Mesenchymal stem cell (in vitro differentiated cells and primary cell): ENCODE measurements at regions not wholly inside any gene's neighbourhood (a gene's known extent, or its start where the extent isn't known, plus 50 kb on each side); places are given as distances from the start of the nearest gene placed in this dataset.
"Not testable (repeated sequence)": the region's sequence is repeated elsewhere in the genome, so short reads cannot be mapped to it uniquely, and the experiment has no call there.

ENCODE experiments used
- DNase-seq: peaks from one replicate; pipeline ENCODE4 v3.0.0-alpha.2; 2013
- H2AFZ ChIP-seq: one replicate; pipeline ENCODE4 v1.6.1; 2013; ENCODE audit warnings: low read depth, mild to moderate bottlenecking, control low read depth, inconsistent platforms, low read length, moderate library complexity
- H2AK5ac ChIP-seq: 2 replicates; pipeline ENCODE4 v1.6.1; 2013; ENCODE audit warnings: low read length, moderate library complexity, mild to moderate bottlenecking, inconsistent platforms; ENCODE audit not compliant: severe bottlenecking
- H2BK120ac ChIP-seq: one replicate; pipeline ENCODE4 v1.6.1; 2013; ENCODE audit warnings: low read depth, mild to moderate bottlenecking, inconsistent platforms, low read length, moderate library complexity
- H2BK12ac ChIP-seq, 2 experiments: one replicate each; pipeline ENCODE4 v1.6.1; 2013; ENCODE audit warnings: inconsistent platforms in 2 of 2, low read length in 2 of 2, mild to moderate bottlenecking in 2 of 2, moderate library complexity in 2 of 2, control low read depth in 1 of 2
- H2BK15ac ChIP-seq: one replicate; pipeline ENCODE4 v1.6.1; 2013; ENCODE audit warnings: mild to moderate bottlenecking, low read depth, inconsistent platforms; ENCODE audit not compliant: poor library complexity, severe bottlenecking
- H2BK5ac ChIP-seq: 2 replicates; pipeline ENCODE4 v1.6.1; 2013; ENCODE audit warnings: low read depth, mild to moderate bottlenecking, low read length, control low read depth, inconsistent platforms; ENCODE audit not compliant: poor library complexity, severe bottlenecking
- H3K14ac ChIP-seq, 2 experiments: one replicate each; pipeline ENCODE4 v1.6.1; 2013; ENCODE audit warnings: inconsistent platforms in 2 of 2, low read length in 2 of 2, control low read depth in 1 of 2, mild to moderate bottlenecking in 1 of 2, moderate library complexity in 1 of 2
- H3K18ac ChIP-seq, 2 experiments: one replicate each; pipeline ENCODE4 v1.6.1; 2013; ENCODE audit warnings: inconsistent platforms in 2 of 2, low read length in 2 of 2, control low read depth in 1 of 2, low read depth in 1 of 2, mild to moderate bottlenecking in 1 of 2
- H3K23ac ChIP-seq, 2 experiments: one replicate each; pipeline ENCODE4 v1.6.1; 2013; ENCODE audit warnings: inconsistent platforms in 2 of 2, low read length in 2 of 2, mild to moderate bottlenecking in 2 of 2, moderate library complexity in 2 of 2, control low read depth in 1 of 2
- H3K27ac ChIP-seq: 2 replicates; pipeline ENCODE4 v1.5.1; 2013; ENCODE audit warnings: mild to moderate bottlenecking, moderate library complexity, low read length, control low read depth, inconsistent platforms; ENCODE audit not compliant: poor library complexity, severe bottlenecking
- H3K27me3 ChIP-seq, 2 experiments: 2 replicates each; pipeline versions ENCODE4 v1.6.1 to v1.7.0; 2013; ENCODE audit warnings: low read length in 2 of 2, mild to moderate bottlenecking in 2 of 2, moderate library complexity in 2 of 2, control low read depth in 1 of 2, inconsistent platforms in 1 of 2; ENCODE audit not compliant: control insufficient read depth in 1 of 2, insufficient read depth in 1 of 2
- H3K36me3 ChIP-seq, 2 experiments: 2 replicates each; pipeline versions ENCODE4 v1.6.1 to v1.7.0; 2013; ENCODE audit warnings: low read length in 2 of 2, control low read depth in 1 of 2, inconsistent platforms in 1 of 2, low read depth in 1 of 2, mild to moderate bottlenecking in 1 of 2; ENCODE audit not compliant: insufficient read depth in 2 of 2, control insufficient read depth in 1 of 2
- H3K4ac ChIP-seq, 2 experiments: one replicate each; pipeline ENCODE4 v1.6.1; 2013; ENCODE audit warnings: inconsistent platforms in 2 of 2, low read length in 2 of 2, mild to moderate bottlenecking in 2 of 2, moderate library complexity in 2 of 2, control low read depth in 1 of 2, low read depth in 1 of 2
- H3K4me1 ChIP-seq: 2 replicates; pipeline ENCODE4 v1.6.1; 2013; ENCODE audit warnings: low read depth, low read length, control low read depth; ENCODE audit not compliant: control insufficient read depth, insufficient read depth
- H3K4me2 ChIP-seq: 2 replicates; pipeline ENCODE4 v1.6.1; 2013; ENCODE audit warnings: low read length, mild to moderate bottlenecking, inconsistent platforms; ENCODE audit not compliant: poor library complexity, severe bottlenecking
- H3K4me3 ChIP-seq, 2 experiments: 2 replicates each; pipeline versions ENCODE4 v1.5.1 to v1.7.0; 2013; ENCODE audit warnings: low read length in 2 of 2, mild to moderate bottlenecking in 2 of 2, control low read depth in 1 of 2, low read depth in 1 of 2; ENCODE audit not compliant: insufficient read depth in 1 of 2
- H3K79me1 ChIP-seq: replicated peaks from 2 replicates; pipeline ENCODE4 v1.6.1; 2013; ENCODE audit warnings: mild to moderate bottlenecking, control low read depth, low read length, inconsistent platforms; ENCODE audit not compliant: poor library complexity, severe bottlenecking
- H3K9ac ChIP-seq: 2 replicates; pipeline ENCODE4 v1.7.0; 2013; ENCODE audit warnings: mild to moderate bottlenecking, low read length, moderate library complexity
- H3K9me3 ChIP-seq: 2 replicates; pipeline ENCODE4 v1.7.0; 2013; ENCODE audit warnings: mild to moderate bottlenecking, low read length; ENCODE audit not compliant: control insufficient read depth
- H4K8ac ChIP-seq: one replicate; pipeline ENCODE4 v1.6.1; 2013; ENCODE audit warnings: inconsistent platforms, mild to moderate bottlenecking, low read length, moderate library complexity
- H4K91ac ChIP-seq: one replicate; pipeline ENCODE4 v1.6.1; 2013; ENCODE audit warnings: mild to moderate bottlenecking, low read length, inconsistent platforms
- WGBS: methylation state at CpG from one replicate; pipeline ENCODE4 v1.1.7; 2013; ENCODE audit warnings: mixed read lengths; 5-methylcytosine and 5-hydroxymethylcytosine counted together

DNA sequence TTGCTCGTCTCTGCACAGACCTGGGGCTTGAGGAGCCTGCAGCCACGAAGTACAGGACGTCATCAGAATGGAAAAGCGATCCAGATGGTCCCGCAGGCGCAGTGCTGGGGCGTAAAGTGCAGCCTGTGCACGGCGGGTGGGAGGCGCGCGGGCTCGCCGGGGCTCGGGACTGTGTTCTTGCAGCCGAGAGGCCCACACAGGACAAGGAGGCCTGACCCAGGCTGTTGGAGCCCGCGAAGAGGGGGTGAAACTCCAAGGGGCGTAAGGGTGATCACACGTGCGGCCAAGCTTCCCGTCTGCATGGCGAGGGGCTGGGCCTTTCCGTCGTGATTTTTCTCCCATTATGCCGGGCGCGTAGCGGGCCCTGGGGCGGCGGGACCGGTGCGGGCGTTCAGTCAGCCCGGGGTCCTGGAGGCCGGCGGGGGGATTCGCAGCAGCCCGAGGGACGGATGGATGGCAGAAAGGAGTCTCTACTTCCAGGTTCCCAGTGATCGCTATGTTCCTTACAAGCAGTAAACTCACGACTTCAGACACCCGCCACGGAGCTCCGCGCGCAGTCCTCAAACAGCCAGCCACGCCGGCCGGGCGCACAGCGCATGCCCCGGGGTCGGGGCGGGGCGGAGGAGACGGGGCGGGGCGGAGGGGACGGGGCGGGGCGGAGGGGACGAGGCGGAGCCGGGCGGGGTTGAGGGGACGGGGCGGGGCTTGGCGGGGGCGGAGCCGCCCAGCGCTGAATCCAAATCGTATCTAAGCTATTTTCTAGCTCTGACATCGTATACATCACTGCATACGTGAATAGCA, 141.0 kb upstream of the KCNJ18 start:
- Histone ChIP-seq H3K27ac (peak overlapping the region; percentile 46), H2BK120ac (no peak overlapping the region), H2BK12ac (no peak overlapping the region), H3K9ac (peak overlapping the region; percentile 90), H3K23ac (no peak overlapping the region), H3K27me3 (no peaks in the 10 kb centered on the region), H3K18ac (peak overlapping the region in 1 of 2 experiments; percentile 40), H3K4me3 (peak overlapping the region; percentile 53 to 75), H2AK5ac (no peak overlapping the region), H2BK5ac (no peak overlapping the region), H4K91ac (no peak overlapping the region), H3K9me3 (no peaks in the 10 kb centered on the region), H3K79me1 (no peaks in the 10 kb centered on the region), H2AFZ (peak overlapping the region; percentile 76), H3K4ac (no peak overlapping the region), H2BK15ac (no peak overlapping the region), H3K14ac (no peak overlapping the region), H3K36me3 (peaks cover 0 to 15% of the 10 kb centered on the region in 2 experiments), H3K4me2 (peak overlapping the region; percentile 64), H4K8ac (no peak overlapping the region), H3K4me1 (peaks cover 2% of the 10 kb centered on the region)
- DNase-seq = peak; percentile 79
- WGBS = 59% methylated on average over 64 of the region's 75 CpGs

DNA sequence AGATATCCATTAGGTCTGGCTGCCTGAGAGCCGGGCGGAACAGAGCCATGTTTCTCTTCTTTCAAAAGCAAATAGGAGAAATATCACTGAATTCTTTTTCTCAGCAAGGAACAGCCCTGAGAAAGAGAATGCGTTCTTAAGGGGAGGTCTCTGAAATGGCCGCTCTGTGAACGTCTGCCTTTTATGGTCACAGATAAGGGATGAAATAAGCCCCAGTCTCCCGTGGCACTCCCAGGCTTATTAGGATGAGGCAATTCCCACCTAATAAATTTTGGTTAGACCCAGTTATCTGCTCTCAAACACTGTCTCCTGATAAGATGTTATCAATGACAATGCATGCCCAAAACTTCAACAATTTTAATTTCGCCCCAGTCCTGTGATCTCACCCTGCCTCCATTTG, 133.4 kb upstream of the KCNJ18 start:
- H4K91ac ChIP-seq, H2AK5ac ChIP-seq, H3K27ac ChIP-seq, H3K27me3 ChIP-seq, H3K14ac ChIP-seq, H2BK5ac ChIP-seq, H4K8ac ChIP-seq, H3K4me3 ChIP-seq, H3K9me3 ChIP-seq, H2AFZ ChIP-seq, H2BK15ac ChIP-seq, DNase-seq, H2BK12ac ChIP-seq, H3K18ac ChIP-seq, H3K4me1 ChIP-seq, H3K4me2 ChIP-seq, H3K4ac ChIP-seq, H3K9ac ChIP-seq, H3K79me1 ChIP-seq, H3K23ac ChIP-seq, H2BK120ac ChIP-seq, H3K36me3 ChIP-seq: not testable (repeated sequence)
- 82% methylated on average over 7 of the region's 7 CpGs for WGBS

DNA sequence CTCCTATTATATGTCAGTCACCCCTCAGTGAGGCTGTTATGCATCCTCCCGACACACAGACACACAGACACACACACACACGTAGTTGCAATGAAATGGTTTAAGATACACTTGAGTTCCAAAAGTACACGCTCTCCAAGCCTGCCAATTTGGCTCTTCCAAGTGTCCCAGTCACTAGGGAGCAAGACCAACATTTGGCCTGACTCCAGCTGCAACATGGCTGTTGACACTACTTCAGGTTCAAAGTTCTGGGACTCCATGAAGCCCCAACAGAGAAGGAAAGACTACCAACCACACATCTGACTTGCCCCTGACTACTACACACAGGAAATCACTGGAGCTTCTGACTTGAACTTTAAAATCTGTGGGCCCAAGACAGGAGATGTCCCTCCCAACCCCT, 128.1 kb upstream of the KCNJ18 start:
- no peak overlapping the region for H3K18ac ChIP-seq
- H3K9ac ChIP-seq = no peak overlapping the region
- 33% methylated on average over 3 of the region's 3 CpGs for WGBS
- no peak overlapping the region for H2BK120ac ChIP-seq
- H2BK5ac ChIP-seq = no peak overlapping the region
- no peaks in the 10 kb centered on the region for H3K79me1 ChIP-seq
- no peak overlapping the region for H3K14ac ChIP-seq
- H4K91ac ChIP-seq = no peak overlapping the region
- no peak overlapping the region for H3K27ac ChIP-seq
- no peaks in the 10 kb centered on the region for H3K9me3 ChIP-seq
- no peak overlapping the region for H3K4me3 ChIP-seq
- H3K4me2 ChIP-seq = no peak overlapping the region
- no peaks in the 10 kb centered on the region for H3K27me3 ChIP-seq
- no peak for DNase-seq
- H4K8ac ChIP-seq = no peak overlapping the region
- H2AFZ ChIP-seq = no peak overlapping the region
- no peak overlapping the region for H2BK15ac ChIP-seq
- no peak overlapping the region for H3K23ac ChIP-seq
- no peaks in the 10 kb centered on the region for H3K36me3 ChIP-seq
- no peak overlapping the region for H2AK5ac ChIP-seq
- H3K4ac ChIP-seq = no peak overlapping the region
- H3K4me1 ChIP-seq = no peaks in the 10 kb centered on the region
- H2BK12ac ChIP-seq = no peak overlapping the region

DNA sequence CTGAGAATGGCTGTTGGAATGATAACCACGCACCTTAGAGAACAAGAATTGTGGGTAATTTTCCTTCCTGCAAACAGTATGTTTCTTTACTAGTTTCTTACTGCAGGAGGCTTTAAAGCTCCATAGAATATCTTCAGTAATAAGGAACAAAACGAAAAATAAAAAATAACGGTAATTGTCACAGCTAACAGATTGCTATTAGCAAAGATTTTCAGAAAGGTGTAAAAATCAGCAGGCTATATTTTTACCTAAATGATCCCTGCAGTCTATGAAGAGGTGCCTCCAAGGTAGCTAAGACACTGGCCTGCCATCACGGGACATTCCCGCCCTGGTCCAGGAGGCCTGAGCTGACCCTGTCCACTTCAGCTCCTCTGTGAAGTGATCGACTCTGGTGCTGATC, 127.6 kb upstream of the KCNJ18 start:
- H2BK5ac ChIP-seq, H3K4me2 ChIP-seq, H3K23ac ChIP-seq, H3K4me3 ChIP-seq, H2BK120ac ChIP-seq, H4K8ac ChIP-seq, H3K27ac ChIP-seq, H2AFZ ChIP-seq, H2BK15ac ChIP-seq, H3K4me1 ChIP-seq, H2AK5ac ChIP-seq, H3K14ac ChIP-seq, H4K91ac ChIP-seq, DNase-seq, H3K36me3 ChIP-seq, H3K9me3 ChIP-seq, H3K79me1 ChIP-seq, H3K9ac ChIP-seq, H3K18ac ChIP-seq, H3K4ac ChIP-seq, H3K27me3 ChIP-seq, H2BK12ac ChIP-seq: not testable (repeated sequence)
- WGBS = 75% methylated on average over 4 of the region's 6 CpGs
